GM23338 (cell line): ENCODE measurements at regions not wholly inside any gene's neighbourhood (a gene's known extent, or its start where the extent isn't known, plus 50 kb on each side); places are given as distances from the start of the nearest gene placed in this dataset.
A peak's percentile ranks its signal among the peaks of the same experiment; 100 is the strongest.

Experiments used
- ATAC-seq: fragments of 200-7000 bp; cut with Tn5 transposase; 3 replicates; pipeline ENCODE4 v1.9.1; 2020
- DNase-seq: peaks from one replicate; pipeline ENCODE4 v3.0.0-alpha.2; 2015; ENCODE audit warnings: low spot score
- H2AFZ ChIP-seq: fragments of 200-600 bp; sonication (generic); 2 replicates; pipeline ENCODE4 v1.8.0; 2016; ENCODE audit warnings: antibody characterized with exemption, mild to moderate bottlenecking, moderate library complexity
- H3F3A ChIP-seq: fragments of 200-600 bp; sonication (generic); replicated peaks from 2 replicates; pipeline ENCODE4 v1.8.0; 2017; ENCODE audit warnings: antibody characterized with exemption, mixed run types, low read depth
- H3K27ac ChIP-seq: fragments of 200-600 bp; sonication (generic); 2 replicates; pipeline ENCODE4 v1.6.1; 2016; ENCODE audit warnings: low read depth
- H3K27me3 ChIP-seq: fragments of 200-600 bp; sonication (generic); 2 replicates; pipeline ENCODE4 v1.8.0; 2016; ENCODE audit warnings: mild to moderate bottlenecking, mixed run types, moderate library complexity; ENCODE audit not compliant: insufficient read depth
- H3K36me3 ChIP-seq: fragments of 200-600 bp; sonication (generic); 2 replicates; pipeline ENCODE4 v1.8.0; 2016; ENCODE audit warnings: mild to moderate bottlenecking; ENCODE audit not compliant: insufficient read depth
- H3K4me1 ChIP-seq: fragments of 200-600 bp; sonication (generic); 2 replicates; pipeline ENCODE4 v1.8.0; 2016; ENCODE audit warnings: mild to moderate bottlenecking, moderate library complexity; ENCODE audit not compliant: insufficient read depth
- H3K4me2 ChIP-seq: fragments of 200-600 bp; sonication (generic); 2 replicates; pipeline ENCODE4 v1.7.1; 2017; ENCODE audit warnings: mixed run types
- H3K4me3 ChIP-seq: fragments of 200-600 bp; sonication (generic); 2 replicates; pipeline ENCODE4 v1.6.1; 2016; ENCODE audit warnings: mixed run types
- H3K79me2 ChIP-seq: fragments of 200-600 bp; sonication (generic); replicated peaks from 2 replicates; pipeline ENCODE4 v1.8.0; 2017; ENCODE audit warnings: mild to moderate bottlenecking; ENCODE audit not compliant: insufficient read depth
- H3K9me2 ChIP-seq: fragments of 200-600 bp; sonication (generic); 2 replicates; pipeline ENCODE4 v1.8.0; 2017; ENCODE audit not compliant: insufficient read depth
- H4K20me1 ChIP-seq: fragments of 200-600 bp; sonication (generic); replicated peaks from 2 replicates; pipeline ENCODE4 v1.8.0; 2017; ENCODE audit warnings: mild to moderate bottlenecking; ENCODE audit not compliant: insufficient read depth
- H3K27ac Mint-ChIP-seq: 2 replicates; pipeline ENCODE4 v1.8.0; 2020; ENCODE audit warnings: inconsistent platforms, mild to moderate bottlenecking, moderate library complexity, mixed read lengths
- H3K27me3 Mint-ChIP-seq: 3 replicates; pipeline ENCODE4 v1.8.0; 2022; ENCODE audit warnings: low read depth, mild to moderate bottlenecking, moderate library complexity, mixed read lengths, inconsistent platforms; ENCODE audit not compliant: insufficient read depth, poor library complexity
- H3K36me3 Mint-ChIP-seq: 3 replicates; pipeline ENCODE4 v1.8.0; 2021; ENCODE audit warnings: low read depth, mild to moderate bottlenecking, inconsistent platforms, moderate library complexity, mixed read lengths
- H3K4me1 Mint-ChIP-seq: 3 replicates; pipeline ENCODE4 v1.8.0; 2020; ENCODE audit warnings: mild to moderate bottlenecking, inconsistent platforms, mixed read lengths
- H3K4me3 Mint-ChIP-seq: 3 replicates; pipeline ENCODE4 v1.8.0; 2021; ENCODE audit warnings: moderate library complexity, mild to moderate bottlenecking, inconsistent platforms, mixed read lengths
- H3K9me3 Mint-ChIP-seq: 3 replicates; pipeline ENCODE4 v1.8.0; 2020; ENCODE audit warnings: moderate library complexity, mild to moderate bottlenecking, inconsistent platforms, mixed read lengths
- CREB1 ChIP-seq: fragments of 250-450 bp; sonication (Bioruptor Pico); IDR thresholded peaks from 2 replicates; pipeline ENCODE4 v1.5.0; 2020; ENCODE audit warnings: low read depth, mild to moderate bottlenecking, moderate library complexity
- STAT1 ChIP-seq: IDR thresholded peaks from one replicate; pipeline ENCODE4 v1.6.1; 2016; ENCODE audit warnings: antibody characterized with exemption; ENCODE audit not compliant: unreplicated experiment
- ZNF331 ChIP-seq: fragments of 250-450 bp; sonication (Bioruptor Pico); IDR thresholded peaks from 2 replicates; pipeline ENCODE4 v1.5.0; 2020; ENCODE audit warnings: low read depth, mild to moderate bottlenecking, moderate library complexity
- ZNF462 ChIP-seq: fragments of 250-450 bp; sonication (Bioruptor Pico); IDR thresholded peaks from 2 replicates; pipeline ENCODE4 v1.5.0; 2020; ENCODE audit warnings: mild to moderate bottlenecking, moderate library complexity
- TF ChIP-seq, protein P1 (sequence below): IDR thresholded peaks from one replicate; pipeline ENCODE4 v1.6.1; 2018; ENCODE audit warnings: antibody characterized with exemption; ENCODE audit not compliant: unreplicated experiment

GRCh38 chr1:185427264-185427663 is 110.2 kb upstream of the IVNS1ABP start (continued):
- TF ChIP-seq ZNF462 (CRISPR knock-in tag): no peak

- Histone ChIP-seq H3K4me2 (no peak overlapping the region), H3F3A (no peaks in the 10 kb centered on the region), H3K27ac (no peak overlapping the region), H3K79me2 (no peaks in the 10 kb centered on the region), H3K4me3 (no peak overlapping the region), H3K27me3 (no peaks in the 10 kb centered on the region), H3K4me1 (no peaks in the 10 kb centered on the region), H3K36me3 (no peaks in the 10 kb centered on the region), H4K20me1 (no peaks in the 10 kb centered on the region), H2AFZ (peak overlapping the region; percentile 2; the same call in 1 of the 2 replicates), H3K9me2 (0 out of 2 replicates have a peak, but pooled peaks cover 7% of the 10 kb centered on the region)
- Mint-ChIP-seq H3K4me3 (no peak overlapping the region), H3K4me1 (no peaks in the 10 kb centered on the region; the same call in 1 of the 3 replicates), H3K36me3 (no peaks in the 10 kb centered on the region), H3K27ac (no peak overlapping the region; the same call in 1 of the 2 replicates), H3K9me3 (no peaks in the 10 kb centered on the region; the same call in 2 of the 3 replicates), H3K27me3 (peaks cover 2% of the 10 kb centered on the region)
- no peak for TF ChIP-seq STAT1
- TF ChIP-seq ZNF331: no peak
- TF ChIP-seq, protein P1, sequence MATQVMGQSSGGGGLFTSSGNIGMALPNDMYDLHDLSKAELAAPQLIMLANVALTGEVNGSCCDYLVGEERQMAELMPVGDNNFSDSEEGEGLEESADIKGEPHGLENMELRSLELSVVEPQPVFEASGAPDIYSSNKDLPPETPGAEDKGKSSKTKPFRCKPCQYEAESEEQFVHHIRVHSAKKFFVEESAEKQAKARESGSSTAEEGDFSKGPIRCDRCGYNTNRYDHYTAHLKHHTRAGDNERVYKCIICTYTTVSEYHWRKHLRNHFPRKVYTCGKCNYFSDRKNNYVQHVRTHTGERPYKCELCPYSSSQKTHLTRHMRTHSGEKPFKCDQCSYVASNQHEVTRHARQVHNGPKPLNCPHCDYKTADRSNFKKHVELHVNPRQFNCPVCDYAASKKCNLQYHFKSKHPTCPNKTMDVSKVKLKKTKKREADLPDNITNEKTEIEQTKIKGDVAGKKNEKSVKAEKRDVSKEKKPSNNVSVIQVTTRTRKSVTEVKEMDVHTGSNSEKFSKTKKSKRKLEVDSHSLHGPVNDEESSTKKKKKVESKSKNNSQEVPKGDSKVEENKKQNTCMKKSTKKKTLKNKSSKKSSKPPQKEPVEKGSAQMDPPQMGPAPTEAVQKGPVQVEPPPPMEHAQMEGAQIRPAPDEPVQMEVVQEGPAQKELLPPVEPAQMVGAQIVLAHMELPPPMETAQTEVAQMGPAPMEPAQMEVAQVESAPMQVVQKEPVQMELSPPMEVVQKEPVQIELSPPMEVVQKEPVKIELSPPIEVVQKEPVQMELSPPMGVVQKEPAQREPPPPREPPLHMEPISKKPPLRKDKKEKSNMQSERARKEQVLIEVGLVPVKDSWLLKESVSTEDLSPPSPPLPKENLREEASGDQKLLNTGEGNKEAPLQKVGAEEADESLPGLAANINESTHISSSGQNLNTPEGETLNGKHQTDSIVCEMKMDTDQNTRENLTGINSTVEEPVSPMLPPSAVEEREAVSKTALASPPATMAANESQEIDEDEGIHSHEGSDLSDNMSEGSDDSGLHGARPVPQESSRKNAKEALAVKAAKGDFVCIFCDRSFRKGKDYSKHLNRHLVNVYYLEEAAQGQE: no peak
- TF ChIP-seq CREB1 (CRISPR knock-in tag): no peak
- ATAC-seq (no peak), DNase-seq (peak; percentile 6)
Measured at GRCh38 chr1:185426848-185427247, 109.8 kb upstream of the IVNS1ABP start.
